ENCODE measurements at regions not wholly inside any gene's neighbourhood (a gene's known extent, or its start where the extent isn't known, plus 50 kb on each side); places are given as distances from the start of the nearest gene placed in this dataset.

DNA sequence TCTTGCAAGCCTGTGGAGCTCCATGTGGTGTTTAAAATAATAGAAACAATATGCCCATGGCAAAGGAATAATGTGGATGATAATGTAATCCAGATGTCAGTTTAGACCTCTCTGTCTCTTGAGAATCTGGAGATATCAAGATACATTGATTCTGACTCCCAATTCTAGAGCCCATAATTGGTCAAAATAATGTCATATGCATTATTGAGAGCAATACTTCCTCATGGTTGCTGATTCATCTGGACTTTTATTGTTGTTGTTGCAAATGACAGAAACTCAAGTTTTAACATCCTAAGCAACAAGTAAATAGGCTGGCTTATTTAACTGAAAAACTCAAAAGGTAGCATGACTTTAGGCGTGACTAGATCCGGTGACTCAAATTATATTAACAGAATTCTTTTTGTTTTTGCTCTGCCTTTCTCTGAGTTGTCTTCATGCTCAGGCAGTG, 152.1 kb downstream of the PCSK1 start:
- no peak overlapping the region for H4K8ac ChIP-seq (ENCODE audit: extremely low read depth, insufficient read depth, low read length)
- CTCF ChIA-PET (ENCODE audit: partially characterized antibody), result no interaction called here

More for the DNA sequence above, 152.1 kb downstream of the PCSK1 start:
- H3K79me1 ChIP-seq (ENCODE audit: low read depth, low read length), result no peaks in the 10 kb centered on the region
- H2BK120ac ChIP-seq (replicated peaks; ENCODE audit: low read depth, low read length), result no peak overlapping the region
- H3K27me3 ChIP-seq (replicated peaks in 1 of 4; ENCODE audit: control insufficient read depth in 3 of 4, extremely low read depth in 1 of 4, insufficient read depth in 3 of 4, low read length in 3 of 4), result no peaks in the 10 kb centered on the region
- H3K4me3 ChIP-seq (ENCODE audit: extremely low read depth in 1 of 4, insufficient read depth in 2 of 4, low read depth in 3 of 4, low read length in 4 of 4), result no peak overlapping the region
- FAIRE-seq (no peak), DNase-seq (ENCODE audit: low read depth in 1 of 2, low spot score in 2 of 2) (no peak)
- H4K20me1 ChIP-seq (replicated peaks in 1 of 2; ENCODE audit: control insufficient read depth in 1 of 2, insufficient read depth in 2 of 2, low read length in 2 of 2), result no peaks in the 10 kb centered on the region
- no peaks in the 10 kb centered on the region; the same call in 1 of the 2 replicates for H3K23me2 ChIP-seq (ENCODE audit: low read depth, low read length)
- no peaks in the 10 kb centered on the region for H3K79me2 ChIP-seq (ENCODE audit: control insufficient read depth in 1 of 2, insufficient read depth in 2 of 2, low read length in 2 of 2)
- TF ChIP-seq NRF1 (IDR thresholded peaks at IDR 0.05; ENCODE audit: low read depth, low read length) (no peak), POLR2A (IDR thresholded peaks at IDR 0.05; ENCODE audit: control extremely low read depth in 1 of 2, low read depth in 2 of 2, low read length in 2 of 2) (no peak), RXRA (IDR thresholded peaks at IDR 0.05; ENCODE audit: insufficient read depth, low read depth, low read length) (no peak), SRF (IDR thresholded peaks at IDR 0.05; ENCODE audit: low read depth, low read length) (no peak), MAFK (IDR thresholded peaks at IDR 0.05; ENCODE audit: low read depth, low read length) (no peak), PHF8 (conservative IDR thresholded peaks at IDR 0.05; ENCODE audit: low read depth, low read length) (no peak), YY1 (IDR thresholded peaks at IDR 0.05; ENCODE audit: low read depth, low read length) (no peak), JUND (IDR thresholded peaks at IDR 0.05; ENCODE audit: low read length) (no peak)
- TF ChIP-seq, protein P1, sequence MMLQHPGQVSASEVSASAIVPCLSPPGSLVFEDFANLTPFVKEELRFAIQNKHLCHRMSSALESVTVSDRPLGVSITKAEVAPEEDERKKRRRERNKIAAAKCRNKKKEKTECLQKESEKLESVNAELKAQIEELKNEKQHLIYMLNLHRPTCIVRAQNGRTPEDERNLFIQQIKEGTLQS (IDR thresholded peaks at IDR 0.05; ENCODE audit: insufficient read depth, low read depth, low read length), result no peak
- H3K36me3 ChIP-seq (ENCODE audit: control insufficient read depth in 2 of 4, insufficient read depth in 4 of 4, low read length in 3 of 4), result no peaks in the 10 kb centered on the region
- no peak overlapping the region for H4K5ac ChIP-seq (ENCODE audit: insufficient read length, low read depth, low read length)
- H3K23ac ChIP-seq (ENCODE audit: insufficient read length), result no peak overlapping the region
- POLR2A ChIA-PET (ENCODE audit: partially characterized antibody), result interaction anchor here (1.1 kb wide), 1 partner anchor 13 kb away, joined by 3 read pairs; no protein-coding TSS in a partner anchor
- no peak overlapping the region for H2BK12ac ChIP-seq (ENCODE audit: low read depth, low read length)
- H2BK5ac ChIP-seq (ENCODE audit: low read depth, low read length), result no peak overlapping the region
- no peak overlapping the region for H2AK5ac ChIP-seq (ENCODE audit: low read depth, low read length)
- H4K91ac ChIP-seq (replicated peaks; ENCODE audit: insufficient read length, low read length), result no peak overlapping the region
- H2BK15ac ChIP-seq (ENCODE audit: low read length), result no peak overlapping the region
- no peaks in the 10 kb centered on the region for H3K9me3 ChIP-seq (ENCODE audit: insufficient read depth in 2 of 2, low read depth in 1 of 2, low read length in 1 of 2)
- H3K4me1 ChIP-seq (replicated peaks in 1 of 4; ENCODE audit: control insufficient read depth in 3 of 4, insufficient read depth in 4 of 4, low read length in 3 of 4), result peaks cover 0 to under 1% (median 0%) of the 10 kb centered on the region in 4 experiments; a peak in 1 of 7 replicates
- no peak overlapping the region for H3K4me2 ChIP-seq (ENCODE audit: insufficient read depth in 1 of 2, low read depth in 2 of 2, low read length in 2 of 2)
- no peak overlapping the region for H3K14ac ChIP-seq (ENCODE audit: insufficient read length)
- no peak overlapping the region for H2BK20ac ChIP-seq (ENCODE audit: low read length)
- H3K56ac ChIP-seq (replicated peaks; ENCODE audit: insufficient read length, low read depth, low read length), result no peak overlapping the region
- H3K9ac ChIP-seq (replicated peaks in 1 of 4; ENCODE audit: extremely low read depth in 1 of 4, low read depth in 3 of 4, low read length in 3 of 4), result no peak overlapping the region
- WGBS, 2 experiments (ENCODE audit: extremely low coverage in 1 of 2, insufficient coverage in 1 of 2, insufficient read length in 1 of 2, insufficient replicate concordance in 2 of 2, low coverage in 1 of 2, low lambda C conversion rate in 2 of 2, missing lambda C conversion rate in 1 of 2), result 100% methylated on average over 2 of the region's 2 CpGs; no CpG with 5 or more reads in 1 of the 2 experiments
- no peak overlapping the region for H3K27ac ChIP-seq (ENCODE audit: low read depth, low read length)
- H3K18ac ChIP-seq (ENCODE audit: extremely low read depth, low read length), result no peak overlapping the region
- no peak overlapping the region for H3K4ac ChIP-seq (replicated peaks; ENCODE audit: insufficient read length, low read depth, low read length)
- H2AFZ ChIP-seq (ENCODE audit: low read length), result no peak overlapping the region

All from H1 (cell line).